A673 (cell line): ENCODE measurements at regions not wholly inside any gene's neighbourhood (a gene's known extent, or its start where the extent isn't known, plus 50 kb on each side); places are given as distances from the start of the nearest gene placed in this dataset.

Experiments
- EZH2 ChIP-seq: fragments of 200-600 bp; sonication (generic); IDR thresholded peaks from 2 replicates; pipeline ENCODE4 v1.6.1; 2017; ENCODE audit warnings: borderline replicate concordance, low read depth, mild to moderate bottlenecking, mixed read lengths, antibody characterized with exemption, low read length; ENCODE audit not compliant: poor library complexity, severe bottlenecking
- TF ChIP-seq, protein P1 (sequence below): fragments of 300-800, 200-600 bp; sonication (generic); conservative IDR thresholded peaks from 2 replicates; pipeline ENCODE4 v1.5.1; 2017; ENCODE audit warnings: low read depth, mild to moderate bottlenecking, antibody characterized with exemption, low read length, moderate library complexity, mixed read lengths

DNA sequence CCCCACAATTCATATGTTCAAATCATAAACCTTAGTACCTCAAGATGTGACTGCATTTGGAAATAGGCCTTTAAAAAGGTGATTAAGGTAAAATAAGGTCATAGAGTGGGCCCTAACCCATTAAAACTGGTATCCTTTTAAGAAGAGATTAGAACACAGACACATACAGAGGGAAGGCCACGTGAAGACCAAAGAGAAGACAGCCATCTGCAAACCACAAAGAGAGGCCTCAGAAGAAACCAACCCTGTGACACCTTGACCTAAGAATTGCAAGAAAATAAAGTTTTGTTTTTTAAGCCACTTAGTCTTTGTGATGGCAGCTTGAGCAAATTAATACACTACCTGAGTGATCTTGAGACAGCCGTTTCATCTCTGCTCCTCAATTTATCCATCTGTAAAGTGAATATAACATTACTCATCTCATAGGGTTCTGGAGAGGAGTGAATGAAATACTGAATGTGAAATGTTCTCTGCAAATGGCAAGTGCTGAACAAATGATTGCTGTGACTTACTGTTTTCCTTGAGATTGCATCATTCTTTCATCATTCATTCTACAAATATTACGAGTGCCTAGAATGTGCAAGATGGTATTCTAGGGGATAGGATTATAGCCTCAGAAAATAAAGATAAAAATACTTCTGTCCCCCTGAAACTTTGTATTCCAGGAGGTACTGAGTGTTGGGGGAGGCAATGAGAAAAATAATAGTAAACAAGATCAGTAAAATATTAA, 222.0 kb upstream of the CDH13 start:
- TF ChIP-seq, protein P1, sequence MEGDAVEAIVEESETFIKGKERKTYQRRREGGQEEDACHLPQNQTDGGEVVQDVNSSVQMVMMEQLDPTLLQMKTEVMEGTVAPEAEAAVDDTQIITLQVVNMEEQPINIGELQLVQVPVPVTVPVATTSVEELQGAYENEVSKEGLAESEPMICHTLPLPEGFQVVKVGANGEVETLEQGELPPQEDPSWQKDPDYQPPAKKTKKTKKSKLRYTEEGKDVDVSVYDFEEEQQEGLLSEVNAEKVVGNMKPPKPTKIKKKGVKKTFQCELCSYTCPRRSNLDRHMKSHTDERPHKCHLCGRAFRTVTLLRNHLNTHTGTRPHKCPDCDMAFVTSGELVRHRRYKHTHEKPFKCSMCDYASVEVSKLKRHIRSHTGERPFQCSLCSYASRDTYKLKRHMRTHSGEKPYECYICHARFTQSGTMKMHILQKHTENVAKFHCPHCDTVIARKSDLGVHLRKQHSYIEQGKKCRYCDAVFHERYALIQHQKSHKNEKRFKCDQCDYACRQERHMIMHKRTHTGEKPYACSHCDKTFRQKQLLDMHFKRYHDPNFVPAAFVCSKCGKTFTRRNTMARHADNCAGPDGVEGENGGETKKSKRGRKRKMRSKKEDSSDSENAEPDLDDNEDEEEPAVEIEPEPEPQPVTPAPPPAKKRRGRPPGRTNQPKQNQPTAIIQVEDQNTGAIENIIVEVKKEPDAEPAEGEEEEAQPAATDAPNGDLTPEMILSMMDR = no peak
- TF ChIP-seq EZH2 = no peak
